ENCODE measurements at regions not wholly inside any gene's neighbourhood (a gene's known extent, or its start where the extent isn't known, plus 50 kb on each side); places are given as distances from the start of the nearest gene placed in this dataset.

- TF ChIP-seq POLR2A (IDR thresholded peaks at IDR 0.05): no peak
- TF ChIP-seq, protein P1, sequence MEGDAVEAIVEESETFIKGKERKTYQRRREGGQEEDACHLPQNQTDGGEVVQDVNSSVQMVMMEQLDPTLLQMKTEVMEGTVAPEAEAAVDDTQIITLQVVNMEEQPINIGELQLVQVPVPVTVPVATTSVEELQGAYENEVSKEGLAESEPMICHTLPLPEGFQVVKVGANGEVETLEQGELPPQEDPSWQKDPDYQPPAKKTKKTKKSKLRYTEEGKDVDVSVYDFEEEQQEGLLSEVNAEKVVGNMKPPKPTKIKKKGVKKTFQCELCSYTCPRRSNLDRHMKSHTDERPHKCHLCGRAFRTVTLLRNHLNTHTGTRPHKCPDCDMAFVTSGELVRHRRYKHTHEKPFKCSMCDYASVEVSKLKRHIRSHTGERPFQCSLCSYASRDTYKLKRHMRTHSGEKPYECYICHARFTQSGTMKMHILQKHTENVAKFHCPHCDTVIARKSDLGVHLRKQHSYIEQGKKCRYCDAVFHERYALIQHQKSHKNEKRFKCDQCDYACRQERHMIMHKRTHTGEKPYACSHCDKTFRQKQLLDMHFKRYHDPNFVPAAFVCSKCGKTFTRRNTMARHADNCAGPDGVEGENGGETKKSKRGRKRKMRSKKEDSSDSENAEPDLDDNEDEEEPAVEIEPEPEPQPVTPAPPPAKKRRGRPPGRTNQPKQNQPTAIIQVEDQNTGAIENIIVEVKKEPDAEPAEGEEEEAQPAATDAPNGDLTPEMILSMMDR (IDR thresholded peaks at IDR 0.05): no peak
- TF ChIP-seq POLR2AphosphoS5 (IDR thresholded peaks at IDR 0.05): no peak
- TF ChIP-seq EP300 (IDR thresholded peaks at IDR 0.05): no peak
Observed at GRCh38 chr1:10947181-10947580, 65.3 kb upstream of the TARDBP start.
